ENCODE measurements at regions not wholly inside any gene's neighbourhood (a gene's known extent, or its start where the extent isn't known, plus 50 kb on each side); places are given as distances from the start of the nearest gene placed in this dataset.

DNA sequence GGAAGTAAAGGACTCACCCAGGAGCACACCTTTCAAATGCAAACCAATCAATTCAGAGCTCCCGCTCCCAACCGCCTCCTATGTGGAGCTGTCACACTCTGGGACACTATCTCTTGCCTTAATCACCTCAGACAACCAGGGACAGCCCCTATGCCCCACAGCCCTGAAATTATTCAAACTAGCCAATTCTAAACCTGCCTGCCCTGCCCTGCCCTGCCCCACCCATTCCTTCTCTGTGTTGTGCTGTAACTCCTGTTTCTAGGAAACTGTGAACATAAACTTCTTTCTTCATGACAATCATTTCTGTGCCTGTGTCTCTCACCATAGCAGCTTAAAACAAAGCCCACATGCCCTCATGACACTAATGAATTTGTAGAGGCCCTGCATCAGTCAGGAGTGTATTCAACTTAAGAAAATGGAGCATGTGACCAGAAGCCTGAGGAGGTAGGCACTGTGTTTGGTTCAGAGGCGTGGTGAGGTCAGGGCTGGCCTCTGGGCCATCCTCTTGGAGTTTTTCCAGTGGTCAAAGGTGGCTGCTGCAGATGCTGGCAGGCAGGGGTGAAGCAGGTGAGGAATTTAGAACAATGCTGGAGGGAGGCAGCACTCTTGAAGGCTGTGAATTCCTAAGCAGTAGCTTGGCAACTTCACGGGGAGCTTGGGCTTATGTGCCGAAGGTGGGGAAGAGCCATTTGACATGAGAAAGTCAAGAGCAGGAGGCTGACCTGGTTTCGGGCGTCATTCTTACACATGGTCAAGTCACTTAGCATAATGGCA is 74.5 kb downstream of the RHOU start:
- H3K9me3 ChIP-seq (ENCODE audit: control insufficient read depth, low read length): no peaks in the 10 kb centered on the region
- no peak overlapping the region for H3K27ac ChIP-seq (ENCODE audit: low read length)
- intact Hi-C loops (cut with DNase I): loop anchor here in 1 of 4 donors (10.0 kb wide), 1 partner anchor 65 kb away; no protein-coding TSS in a partner anchor
- WGBS: 96% methylated on average over 7 of the region's 7 CpGs
- no peak overlapping the region for H3K4me3 ChIP-seq (ENCODE audit: low read length)
- H3K27me3 ChIP-seq (ENCODE audit: control insufficient read depth, insufficient read depth): no peaks in the 10 kb centered on the region
- DNase-seq (no peak), ATAC-seq (no peak)
- H3K4me1 ChIP-seq (ENCODE audit: control insufficient read depth, insufficient read depth, low read length): no peaks in the 10 kb centered on the region

DNA sequence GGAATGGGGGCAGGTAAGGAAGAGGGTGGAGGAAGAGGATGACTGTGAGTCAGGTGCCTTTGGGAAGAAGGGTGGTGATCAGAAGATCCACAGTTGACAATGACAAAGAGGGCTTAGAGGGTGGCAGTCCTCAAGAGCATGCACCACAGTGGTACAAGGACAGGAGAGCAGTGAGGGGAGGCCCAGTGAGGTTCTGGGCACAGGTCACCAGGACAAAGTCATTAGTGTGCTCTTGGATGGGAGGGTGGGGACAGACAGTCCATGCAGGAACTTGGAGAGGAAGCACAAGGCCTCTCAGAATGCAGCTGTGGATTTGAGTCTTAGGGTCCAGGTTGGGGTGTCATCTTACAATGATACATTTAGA is 75.1 kb downstream of the RHOU start:
- ATAC-seq (peak in 1 of 2 donors; percentile 29), DNase-seq (no peak)
- no peaks in the 10 kb centered on the region for H3K27me3 ChIP-seq (ENCODE audit: control insufficient read depth, insufficient read depth)
- no peaks in the 10 kb centered on the region for H3K4me1 ChIP-seq (ENCODE audit: control insufficient read depth, insufficient read depth, low read length)
- H3K27ac ChIP-seq (ENCODE audit: low read length): no peak overlapping the region
- no peak overlapping the region for H3K4me3 ChIP-seq (ENCODE audit: low read length)
- no peaks in the 10 kb centered on the region for H3K9me3 ChIP-seq (ENCODE audit: control insufficient read depth, low read length)
- intact Hi-C loops (cut with DNase I): no loop called here

DNA sequence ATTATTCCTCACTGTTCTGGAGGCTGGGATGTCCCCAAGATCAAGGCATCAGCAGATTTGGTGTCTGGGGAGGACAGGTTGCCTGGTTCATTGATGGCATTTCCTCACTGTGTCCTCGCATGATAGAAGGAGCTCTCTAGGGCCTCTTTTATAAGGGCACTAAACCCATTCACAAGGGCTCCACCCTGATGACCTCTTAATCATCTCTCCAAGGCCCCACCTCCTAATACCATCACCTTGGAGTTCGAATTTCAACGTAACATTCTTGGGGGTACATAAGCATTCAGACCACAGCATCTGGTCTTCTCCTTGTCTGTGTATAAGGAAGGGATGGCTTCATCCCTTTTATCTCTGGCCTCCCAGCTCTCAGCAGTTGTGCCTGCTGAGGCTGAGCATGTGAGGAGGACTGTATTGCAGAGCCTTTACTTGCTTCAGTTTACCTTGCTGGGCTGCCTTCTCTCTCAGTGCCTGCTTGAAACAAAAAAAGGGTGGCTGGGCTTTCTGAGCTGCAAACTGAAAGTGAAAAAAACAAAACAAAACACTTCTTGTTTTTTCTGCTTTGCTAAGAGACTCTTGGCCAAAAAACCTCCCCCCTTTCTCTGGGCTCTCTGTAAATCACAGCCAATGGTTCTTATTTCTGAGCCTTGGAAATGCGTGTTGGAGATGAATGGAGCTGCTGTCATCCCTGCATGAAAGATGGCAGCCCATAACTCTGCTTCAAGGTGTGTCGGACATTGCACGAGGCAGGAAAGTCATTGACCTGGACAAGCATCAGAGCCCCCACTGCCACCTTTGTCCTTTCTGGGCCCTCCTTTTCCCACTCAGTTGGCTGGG is 75.8 kb downstream of the RHOU start:
- Histone ChIP-seq H3K4me3 (ENCODE audit: low read length) (no peak overlapping the region), H3K27me3 (ENCODE audit: control insufficient read depth, insufficient read depth) (no peaks in the 10 kb centered on the region), H3K4me1 (ENCODE audit: control insufficient read depth, insufficient read depth, low read length) (no peaks in the 10 kb centered on the region), H3K9me3 (ENCODE audit: control insufficient read depth, low read length) (no peaks in the 10 kb centered on the region), H3K27ac (ENCODE audit: low read length) (no peak overlapping the region)
- DNase-seq (no peak), ATAC-seq (peak; percentile 18 to 44)
- WGBS: 76% methylated on average over 6 of the region's 6 CpGs
- intact Hi-C loops (cut with DNase I): no loop called here

DNA sequence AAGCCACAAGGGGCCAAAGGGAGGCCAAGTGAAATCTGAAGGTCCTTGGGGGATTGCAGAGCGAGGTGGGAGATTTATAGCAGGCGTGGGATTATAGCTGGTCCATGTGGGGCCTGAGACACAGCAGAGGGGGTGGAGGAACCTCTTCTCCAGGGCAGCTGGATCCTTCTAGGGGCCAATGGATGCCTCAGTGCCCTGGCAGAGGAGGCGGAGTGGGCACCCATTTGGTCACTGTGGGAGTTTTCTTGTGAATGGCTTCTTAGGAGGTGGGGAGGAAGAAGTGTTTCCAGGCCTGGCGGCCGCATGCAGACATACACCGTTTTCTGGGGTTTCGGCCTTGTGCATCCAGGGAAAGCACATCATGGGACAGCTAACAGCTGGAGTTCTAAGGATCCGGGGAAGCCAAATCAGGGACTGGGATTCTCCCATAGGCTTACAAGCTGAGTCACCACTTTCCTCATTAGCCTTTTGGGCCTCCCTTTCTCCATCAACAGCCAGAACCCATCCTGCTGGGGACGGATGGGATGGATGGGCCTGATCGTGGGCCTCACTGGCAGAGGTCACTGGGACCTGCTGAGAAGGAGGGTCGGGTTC is 76.5 kb downstream of the RHOU start:
- DNase-seq (no peak), ATAC-seq (peak; percentile 17 to 35)
- H3K27ac ChIP-seq (ENCODE audit: low read length): no peak overlapping the region
- intact Hi-C loops (cut with DNase I): no loop called here
- H3K4me1 ChIP-seq (ENCODE audit: control insufficient read depth, insufficient read depth, low read length): no peaks in the 10 kb centered on the region
- no peaks in the 10 kb centered on the region for H3K9me3 ChIP-seq (ENCODE audit: control insufficient read depth, low read length)
- H3K4me3 ChIP-seq (ENCODE audit: low read length): no peak overlapping the region
- WGBS: 79% methylated on average over 11 of the region's 11 CpGs
- no peaks in the 10 kb centered on the region for H3K27me3 ChIP-seq (ENCODE audit: control insufficient read depth, insufficient read depth)

DNA sequence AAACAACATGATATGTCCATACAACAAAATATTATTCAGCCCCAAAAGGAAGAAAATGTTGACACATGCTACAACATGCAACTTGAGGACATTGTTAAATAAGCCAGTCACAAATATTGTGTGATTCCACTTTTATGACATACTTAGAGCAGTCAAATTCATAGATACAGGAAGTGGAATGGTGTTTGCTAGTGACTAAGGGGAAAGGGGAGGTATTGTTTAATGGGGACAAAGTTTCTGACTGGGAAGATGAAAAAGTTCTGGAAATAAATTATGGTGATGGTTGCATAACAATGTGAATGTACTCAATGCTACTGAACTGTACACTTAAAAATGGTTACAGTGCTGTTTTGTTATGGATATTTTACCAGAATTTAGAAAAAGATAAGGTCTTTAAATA is 77.7 kb downstream of the RHOU start:
- Histone ChIP-seq H3K4me1 (ENCODE audit: control insufficient read depth, insufficient read depth, low read length) (no peaks in the 10 kb centered on the region), H3K4me3 (ENCODE audit: low read length) (no peak overlapping the region), H3K27ac (ENCODE audit: low read length) (no peak overlapping the region), H3K27me3 (ENCODE audit: control insufficient read depth, insufficient read depth) (no peaks in the 10 kb centered on the region), H3K9me3 (ENCODE audit: control insufficient read depth, low read length) (no peaks in the 10 kb centered on the region)
- DNase-seq: no peak
- intact Hi-C loops (cut with DNase I): no loop called here
- no peak for ATAC-seq

DNA sequence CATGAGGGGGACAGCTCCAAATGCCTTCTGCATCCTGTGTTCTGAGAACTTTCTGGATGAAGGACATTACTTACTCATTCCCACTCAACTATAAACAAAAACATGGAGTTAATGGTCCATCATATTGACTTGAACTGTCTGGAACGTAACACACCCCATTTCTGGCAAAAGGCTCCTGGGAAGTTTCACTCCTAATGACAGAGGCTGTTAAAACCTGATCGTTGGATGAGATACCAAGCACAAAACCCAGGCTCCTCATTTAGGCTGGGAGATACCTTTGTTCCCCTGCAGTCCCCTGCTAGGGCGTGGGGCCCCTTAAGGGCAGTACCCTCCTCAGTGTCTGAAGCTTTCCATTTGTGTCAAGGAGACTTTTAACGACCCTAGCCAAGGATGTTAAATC is 78.9 kb downstream of the RHOU start:
- WGBS: 48% methylated on average over 4 of the region's 4 CpGs
- DNase-seq (no peak), ATAC-seq (no peak)
- H3K27ac ChIP-seq (ENCODE audit: low read length): no peak overlapping the region
- no peak overlapping the region for H3K4me3 ChIP-seq (ENCODE audit: low read length)
- no peaks in the 10 kb centered on the region for H3K27me3 ChIP-seq (ENCODE audit: control insufficient read depth, insufficient read depth)
- intact Hi-C loops (cut with DNase I): no loop called here
- no peaks in the 10 kb centered on the region for H3K9me3 ChIP-seq (ENCODE audit: control insufficient read depth, low read length)
- no peaks in the 10 kb centered on the region for H3K4me1 ChIP-seq (ENCODE audit: control insufficient read depth, insufficient read depth, low read length)

DNA sequence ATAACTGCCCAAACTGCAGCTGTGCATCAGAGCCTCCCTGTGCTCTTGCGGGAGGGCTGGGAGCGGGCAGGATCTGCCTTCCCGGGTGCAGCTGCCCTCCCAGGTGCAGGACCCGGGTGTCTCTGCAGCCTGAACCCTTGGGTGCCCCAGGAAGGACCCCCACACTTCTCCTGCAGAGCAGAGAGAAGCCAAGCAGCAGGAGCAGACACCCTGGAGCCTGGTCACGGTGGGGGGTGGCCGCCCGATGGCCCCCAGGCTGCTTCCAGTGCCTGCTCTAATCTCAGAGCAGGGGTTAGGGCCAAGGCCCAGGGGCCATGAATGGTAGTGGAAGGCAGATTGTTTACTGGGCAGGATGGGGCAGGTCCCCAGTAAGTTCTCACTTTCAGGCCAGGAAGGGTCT is 83.0 kb downstream of the RHOU start:
- H3K4me1 ChIP-seq (ENCODE audit: control insufficient read depth, insufficient read depth, low read length): no peaks in the 10 kb centered on the region
- no peak for DNase-seq
- H3K4me3 ChIP-seq (ENCODE audit: low read length): no peak overlapping the region
- H3K27me3 ChIP-seq (ENCODE audit: control insufficient read depth, insufficient read depth): no peaks in the 10 kb centered on the region
- ATAC-seq: no peak
- H3K27ac ChIP-seq (ENCODE audit: low read length): no peak overlapping the region
- no peaks in the 10 kb centered on the region for H3K9me3 ChIP-seq (ENCODE audit: control insufficient read depth, low read length)
- WGBS: 87% methylated on average over 7 of the region's 7 CpGs
- intact Hi-C loops (cut with DNase I): no loop called here

DNA sequence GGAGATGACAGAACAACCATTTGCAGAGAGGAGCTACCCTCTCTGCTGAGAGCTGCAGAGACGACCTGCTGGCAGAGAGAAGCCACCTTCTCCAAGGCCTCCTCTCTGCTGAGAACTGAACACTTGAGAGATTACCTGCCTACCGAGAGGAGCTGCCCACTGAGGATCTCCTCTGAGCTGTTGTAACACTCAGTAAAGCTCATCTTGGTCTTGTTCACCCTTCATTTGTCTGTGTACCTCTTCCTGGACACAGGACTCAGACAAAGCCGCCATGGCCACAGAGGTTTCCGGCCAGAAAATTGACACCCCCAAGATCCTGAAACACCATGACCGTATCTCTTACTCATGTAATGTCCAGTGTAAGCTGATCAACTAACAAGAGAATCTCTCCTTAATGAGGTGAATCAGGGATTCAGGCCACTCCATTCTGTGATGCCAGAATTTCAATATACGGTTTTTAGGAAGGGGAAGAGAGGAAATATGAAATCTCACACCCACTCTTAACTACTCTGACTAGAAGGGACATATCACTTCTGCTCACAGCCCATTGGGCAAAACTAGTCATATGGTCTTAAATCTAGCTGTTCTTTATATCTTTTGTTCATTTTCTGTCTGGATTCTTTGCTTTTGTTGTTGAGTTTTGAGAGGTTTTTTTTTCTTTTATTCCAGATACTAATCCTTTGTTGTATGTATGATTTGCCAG is 83.8 kb downstream of the RHOU start:
- Histone ChIP-seq H3K27ac (ENCODE audit: low read length) (no peak overlapping the region), H3K4me3 (ENCODE audit: low read length) (no peak overlapping the region), H3K27me3 (ENCODE audit: control insufficient read depth, insufficient read depth) (no peaks in the 10 kb centered on the region), H3K4me1 (ENCODE audit: control insufficient read depth, insufficient read depth, low read length) (no peaks in the 10 kb centered on the region), H3K9me3 (ENCODE audit: control insufficient read depth, low read length) (no peaks in the 10 kb centered on the region)
- no peak for DNase-seq
- no peak for ATAC-seq
- WGBS: 83% methylated on average over 6 of the region's 6 CpGs
- intact Hi-C loops (cut with DNase I): no loop called here

DNA sequence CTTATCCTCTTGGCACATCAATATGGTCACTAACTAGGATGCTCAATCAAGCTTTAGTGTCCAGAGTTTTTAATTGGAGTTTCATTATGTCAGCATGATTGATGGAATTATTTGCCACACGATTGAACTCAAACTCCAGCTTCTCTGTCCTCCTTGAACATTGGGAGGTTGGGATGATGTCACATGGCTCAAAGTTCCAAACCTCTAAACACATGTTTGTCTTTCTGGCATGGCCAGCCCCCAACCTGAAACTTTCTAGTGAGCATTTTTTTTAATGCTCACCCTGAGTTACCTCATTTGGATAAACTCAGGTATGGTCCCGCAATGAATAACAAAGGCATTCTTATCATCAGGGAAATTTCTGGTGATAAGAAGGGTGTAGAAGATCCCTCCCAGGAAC is 86.0 kb downstream of the RHOU start:
- Histone ChIP-seq H3K4me1 (ENCODE audit: control insufficient read depth, insufficient read depth, low read length) (no peaks in the 10 kb centered on the region), H3K9me3 (ENCODE audit: control insufficient read depth, low read length) (no peaks in the 10 kb centered on the region), H3K27me3 (ENCODE audit: control insufficient read depth, insufficient read depth) (no peaks in the 10 kb centered on the region), H3K27ac (ENCODE audit: low read length) (no peak overlapping the region), H3K4me3 (ENCODE audit: low read length) (no peak overlapping the region)
- DNase-seq (no peak), ATAC-seq (no peak)
- intact Hi-C loops (cut with DNase I): no loop called here
- WGBS: 81% methylated on average over 2 of the region's 2 CpGs

DNA sequence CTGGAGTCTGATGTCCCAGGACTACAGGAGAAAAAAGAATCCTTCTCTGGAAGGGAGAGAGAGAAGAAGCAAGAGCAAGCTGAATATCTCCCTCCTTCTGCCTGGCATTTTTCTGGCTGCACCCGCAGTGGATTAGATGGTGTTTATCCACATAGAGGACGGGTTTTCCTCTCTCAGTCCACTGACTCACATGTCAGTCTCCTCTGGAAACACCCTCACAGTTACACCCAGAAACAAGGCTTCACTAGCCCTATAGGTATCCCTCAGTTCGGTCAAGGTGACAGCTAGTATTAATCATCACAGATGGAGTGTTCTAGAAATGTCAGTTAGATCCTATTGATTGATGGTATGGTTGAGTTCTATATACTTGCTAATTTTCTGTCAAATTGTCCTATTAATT is 87.9 kb downstream of the RHOU start:
- H3K4me3 ChIP-seq (ENCODE audit: low read length): no peak overlapping the region
- no peaks in the 10 kb centered on the region for H3K9me3 ChIP-seq (ENCODE audit: control insufficient read depth, low read length)
- intact Hi-C loops (cut with DNase I): no loop called here
- H3K27ac ChIP-seq (ENCODE audit: low read length): no peak overlapping the region
- no peaks in the 10 kb centered on the region for H3K27me3 ChIP-seq (ENCODE audit: control insufficient read depth, insufficient read depth)
- ATAC-seq (no peak), DNase-seq (no peak)
- 84% methylated on average over 3 of the region's 3 CpGs for WGBS
- no peaks in the 10 kb centered on the region for H3K4me1 ChIP-seq (ENCODE audit: control insufficient read depth, insufficient read depth, low read length)

DNA sequence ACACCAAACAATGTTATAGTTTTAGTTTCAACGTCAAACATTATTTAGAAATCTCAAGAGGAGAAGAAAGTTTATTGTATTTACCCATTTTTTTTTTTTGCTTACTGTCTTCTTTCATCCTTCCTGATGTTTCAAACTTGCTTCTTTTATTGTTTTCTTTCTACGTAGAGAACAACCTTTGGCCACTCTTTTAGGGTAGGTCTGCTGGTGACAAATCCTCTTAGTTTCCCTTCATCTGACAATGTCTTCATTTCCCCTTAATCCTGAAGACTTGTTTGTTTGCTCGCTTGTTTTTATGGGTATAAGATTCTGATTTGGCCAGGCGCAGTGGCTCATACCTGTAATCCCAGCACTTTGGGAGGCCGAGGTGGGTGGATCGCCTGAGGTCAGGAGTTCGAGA is 89.1 kb downstream of the RHOU start:
- Histone ChIP-seq H3K27me3 (ENCODE audit: control insufficient read depth, insufficient read depth) (no peaks in the 10 kb centered on the region), H3K9me3 (ENCODE audit: control insufficient read depth, low read length) (no peaks in the 10 kb centered on the region), H3K4me3 (ENCODE audit: low read length) (no peak overlapping the region), H3K27ac (ENCODE audit: low read length) (no peak overlapping the region), H3K4me1 (ENCODE audit: control insufficient read depth, insufficient read depth, low read length) (no peaks in the 10 kb centered on the region)
- DNase-seq (no peak), ATAC-seq (no peak)
- WGBS: 96% methylated on average over 7 of the region's 7 CpGs
- intact Hi-C loops (cut with DNase I): no loop called here

Data from right cardiac atrium (tissue), 5 donors.